Panc1 (cell line): ENCODE measurements at regions not wholly inside any gene's neighbourhood (a gene's known extent, or its start where the extent isn't known, plus 50 kb on each side); places are given as distances from the start of the nearest gene placed in this dataset.

ENCODE experiments used
- ATAC-seq: fragments of 200-7000 bp; cut with Tn5 transposase; 2 replicates; pipeline ENCODE4 v1.9.1; 2020; ENCODE audit warnings: mild to moderate bottlenecking, moderate library complexity
- BruUV-seq: library from RNA; stranded (reverse); fragments of 400-500 nt; replicated peaks from 2 replicates; lab custom pipeline; 2021; lab: Mats Ljungman, UMichigan
- CTCF ChIA-PET: fragments of 300-600 bp; sonication (Branson Sonifier 250); formaldehyde crosslinking; loops from one replicate; lab custom pipeline; 2022; ENCODE audit warnings: antibody characterized with exemption; lab: Charles Lee
- POLR2A ChIA-PET: fragments of 300-600 bp; sonication (Branson Sonifier 250); formaldehyde crosslinking; loops from one replicate; lab custom pipeline; 2022; ENCODE audit warnings: antibody characterized with exemption; lab: Charles Lee
- DNase-seq: peaks from one replicate; pipeline ENCODE4 v3.0.0-alpha.2; 2010; ENCODE audit warnings: low read depth, low spot score
- H3K27ac ChIP-seq: 2 replicates; pipeline ENCODE4 v1.5.1; 2011; ENCODE audit warnings: mild to moderate bottlenecking, low read length, inconsistent platforms
- H3K27me3 ChIP-seq: fragments of 200-500 bp; sonication (Bioruptor generic); 2 replicates; pipeline ENCODE4 v1.6.0; 2014; ENCODE audit warnings: low read length, inconsistent platforms; ENCODE audit not compliant: control insufficient read depth, insufficient read depth
- H3K36me3 ChIP-seq: fragments of 200-500 bp; sonication (Bioruptor generic); 2 replicates; pipeline ENCODE4 v1.5.1; 2014; ENCODE audit warnings: inconsistent platforms, mild to moderate bottlenecking, low read length, moderate library complexity; ENCODE audit not compliant: control insufficient read depth, insufficient read depth
- H3K4me1 ChIP-seq: 2 replicates; pipeline ENCODE4 v1.5.1; 2011; ENCODE audit warnings: inconsistent platforms, mild to moderate bottlenecking, low read length, moderate library complexity; ENCODE audit not compliant: control insufficient read depth, insufficient read depth
- H3K4me3 ChIP-seq, 2 experiments: 2 replicates each; pipeline ENCODE4 v1.5.1; 2011 to 2012; ENCODE audit warnings: low read depth in 2 of 2, low read length in 2 of 2, mild to moderate bottlenecking in 2 of 2, inconsistent platforms in 1 of 2, moderate library complexity in 1 of 2
- H3K9me3 ChIP-seq: fragments of 200-500 bp; sonication (Bioruptor generic); 2 replicates; pipeline ENCODE4 v1.5.1; 2014; ENCODE audit warnings: low read depth, mild to moderate bottlenecking, inconsistent platforms, low read length, moderate library complexity; ENCODE audit not compliant: control insufficient read depth, insufficient read depth
- CTCF ChIP-seq: fragments of 450-650 bp; IDR thresholded peaks from 2 replicates; pipeline ENCODE4 v1.5.1; 2017; ENCODE audit warnings: mild to moderate bottlenecking
- POLR2AphosphoS5 ChIP-seq: IDR thresholded peaks from 2 replicates; pipeline ENCODE4 v1.6.1; 2012; ENCODE audit warnings: mild to moderate bottlenecking, low read depth, low read length, moderate library complexity
- REST ChIP-seq, 2 experiments: IDR thresholded peaks; 2 replicates each; pipeline ENCODE4 v1.6.1; 2011 to 2012; ENCODE audit warnings: low read depth in 2 of 2, control low read depth in 1 of 2, low read length in 1 of 2, mild to moderate bottlenecking in 1 of 2, moderate library complexity in 1 of 2; ENCODE audit not compliant: insufficient read depth in 1 of 2
- SIN3A ChIP-seq: IDR thresholded peaks from 2 replicates; pipeline ENCODE4 v1.6.1; 2012; ENCODE audit warnings: low read depth, mild to moderate bottlenecking, low read length, moderate library complexity, borderline replicate concordance; ENCODE audit not compliant: insufficient read depth
- TCF7L2 ChIP-seq: IDR thresholded peaks from 2 replicates; pipeline ENCODE4 v1.6.1; 2011; ENCODE audit warnings: mild to moderate bottlenecking, low read depth, low read length, inconsistent platforms
- in situ Hi-C: cut with HindIII; loops from 2 replicates; pipeline ENCODE4 v1.10.0; 2016; ENCODE audit warnings: low sequenced_read_pairs, low pct_unique_long_range_greater_than_20kb
- intact Hi-C: fragments of 100-400 bp; cut with micrococcal nuclease; formaldehyde crosslinking; loops from one replicate; pipeline ENCODE4 v1.10.0; 2022; ENCODE audit not compliant: unreplicated experiment

- in situ Hi-C loops (no loop called here), intact Hi-C loops (no loop called here)
- ChIA-PET POLR2A (no interaction called here), CTCF (no interaction called here)
- TF ChIP-seq SIN3A (no peak), CTCF (no peak), POLR2AphosphoS5 (no peak), TCF7L2 (no peak), REST (IDR thresholded peaks at IDR 0.05; ENCODE audit: insufficient read depth in 1 of 2, low read depth in 2 of 2, low read length in 1 of 2) (no peak)
- no peak for ATAC-seq
- no peaks in the 10 kb centered on the region for H3K27me3 ChIP-seq
- no TSS peak for BruUV-seq
- no peak overlapping the region for H3K4me3 ChIP-seq
- H3K4me1 ChIP-seq: no peaks in the 10 kb centered on the region
- H3K9me3 ChIP-seq: no peaks in the 10 kb centered on the region
- H3K36me3 ChIP-seq: no peaks in the 10 kb centered on the region
- no peak for DNase-seq
- H3K27ac ChIP-seq: no peak overlapping the region
Observed at GRCh38 chr1:219051547-219051946, 122.1 kb upstream of the LYPLAL1 start.

GRCh38 chr1:219058891-219059820 lies 114.5 kb upstream of the LYPLAL1 start:
- no TSS peak for BruUV-seq
- intact Hi-C loops (no loop called here), in situ Hi-C loops (no loop called here)
- no peaks in the 10 kb centered on the region for H3K27me3 ChIP-seq
- no peaks in the 10 kb centered on the region for H3K4me1 ChIP-seq
- no peak for TF ChIP-seq CTCF
- TF ChIP-seq TCF7L2: no peak
- TF ChIP-seq POLR2AphosphoS5: no peak
- TF ChIP-seq SIN3A: no peak
- TF ChIP-seq REST (IDR thresholded peaks at IDR 0.05; ENCODE audit: insufficient read depth in 1 of 2, low read depth in 2 of 2, low read length in 1 of 2): no peak
- DNase-seq: no peak
- no peak for ATAC-seq
- ChIA-PET CTCF (no interaction called here), POLR2A (interaction anchor here (0.8 kb wide), 1 partner anchor 9 kb away, joined by 8 read pairs; no protein-coding TSS in a partner anchor)
- no peaks in the 10 kb centered on the region; the same call in 1 of the 2 replicates for H3K9me3 ChIP-seq
- no peaks in the 10 kb centered on the region for H3K36me3 ChIP-seq
- no peak overlapping the region for H3K27ac ChIP-seq
- no peak overlapping the region for H3K4me3 ChIP-seq
